HG03039 (cell line): ENCODE measurements at regions not wholly inside any gene's neighbourhood (a gene's known extent, or its start where the extent isn't known, plus 50 kb on each side); places are given as distances from the start of the nearest gene placed in this dataset.
"Not testable (repeated sequence)": the region's sequence is repeated elsewhere in the genome, so short reads cannot be mapped to it uniquely, and the experiment has no call there.

Experiments used
- ATAC-seq: cut with Tn5 transposase; IDR thresholded peaks from one replicate; pipeline ENCODE4 v1.9.1; 2021; ENCODE audit warnings: mild to moderate bottlenecking, moderate library complexity; ENCODE audit not compliant: unreplicated experiment

GRCh38 chr1:121566346-121566745 lies 381.6 kb downstream of the SRGAP2C start:
- ATAC-seq, result no peak

- no peak for ATAC-seq
These were observed 384.7 kb downstream of the SRGAP2C start for GRCh38 chr1:121569428-121569827.

- ATAC-seq, result not testable (repeated sequence)
These were observed 389.2 kb downstream of the SRGAP2C start for GRCh38 chr1:121573881-121574504.

DNA sequence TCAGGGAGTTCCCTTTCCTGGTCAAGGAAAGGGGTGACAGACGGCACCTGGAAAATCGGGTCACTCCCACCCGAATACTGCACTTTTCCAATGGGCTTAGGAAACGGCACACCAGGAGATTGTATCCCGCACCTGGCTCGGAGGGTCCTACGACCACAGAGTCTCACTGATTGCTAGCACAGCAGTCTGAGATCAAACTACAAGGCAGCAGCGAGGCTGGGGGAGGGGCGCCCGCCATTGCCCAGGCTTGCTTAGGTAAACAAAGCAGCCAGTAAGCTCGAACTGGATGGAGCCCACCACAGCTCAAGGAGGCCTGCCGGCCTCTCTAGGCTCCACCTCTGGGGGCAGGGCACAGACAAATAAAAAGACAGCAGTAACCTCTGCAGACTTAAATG lies 389.7 kb downstream of the SRGAP2C start:
- ATAC-seq, result not testable (repeated sequence)

DNA sequence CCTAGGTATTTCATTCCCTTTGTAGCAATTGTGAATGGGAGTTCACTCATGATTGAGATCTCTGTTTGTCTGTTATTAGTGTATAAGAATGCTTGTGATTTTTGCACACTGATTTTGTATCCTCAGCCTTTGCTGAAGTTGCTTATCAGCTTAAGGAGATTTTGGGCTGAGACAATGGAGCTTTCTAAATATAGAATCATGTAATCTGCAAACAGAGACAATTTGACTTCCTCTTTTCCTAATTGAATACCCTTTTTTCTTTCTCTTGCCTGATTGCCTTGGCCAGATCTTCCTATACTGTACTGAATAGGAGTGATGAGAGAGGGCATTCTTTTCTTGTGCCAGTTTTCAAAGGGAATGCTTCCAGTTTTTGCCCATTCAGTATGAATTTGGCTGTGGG lies 398.1 kb downstream of the SRGAP2C start:
- ATAC-seq, result not testable (repeated sequence)

GRCh38 chr1:121586369-121587229 lies 401.8 kb downstream of the SRGAP2C start:
- no peak for ATAC-seq

DNA sequence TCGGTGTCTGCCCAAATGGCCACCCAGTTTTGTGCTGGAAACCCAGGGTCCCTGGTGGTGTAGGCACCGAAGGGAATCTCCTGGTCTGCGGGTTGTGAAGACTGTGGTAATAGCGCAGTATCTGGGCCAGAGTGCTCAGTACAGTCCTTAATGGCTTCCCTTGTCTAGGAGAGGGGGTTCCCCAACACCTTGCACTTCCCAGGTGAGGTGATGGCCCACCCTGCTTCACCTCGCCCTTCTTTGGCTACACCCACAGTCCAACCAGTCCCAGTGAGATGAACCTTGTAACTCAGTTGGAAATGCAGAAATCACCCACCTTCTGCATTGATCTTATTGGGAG lies 402.4 kb downstream of the SRGAP2C start:
- ATAC-seq, result no peak

- no peak for ATAC-seq
These were observed 403.0 kb downstream of the SRGAP2C start for GRCh38 chr1:121587777-121588176.

GRCh38 chr1:121594096-121594495 lies 409.3 kb downstream of the SRGAP2C start:
- no peak for ATAC-seq

GRCh38 chr1:121595089-121595488 lies 410.3 kb downstream of the SRGAP2C start:
- no peak for ATAC-seq

DNA sequence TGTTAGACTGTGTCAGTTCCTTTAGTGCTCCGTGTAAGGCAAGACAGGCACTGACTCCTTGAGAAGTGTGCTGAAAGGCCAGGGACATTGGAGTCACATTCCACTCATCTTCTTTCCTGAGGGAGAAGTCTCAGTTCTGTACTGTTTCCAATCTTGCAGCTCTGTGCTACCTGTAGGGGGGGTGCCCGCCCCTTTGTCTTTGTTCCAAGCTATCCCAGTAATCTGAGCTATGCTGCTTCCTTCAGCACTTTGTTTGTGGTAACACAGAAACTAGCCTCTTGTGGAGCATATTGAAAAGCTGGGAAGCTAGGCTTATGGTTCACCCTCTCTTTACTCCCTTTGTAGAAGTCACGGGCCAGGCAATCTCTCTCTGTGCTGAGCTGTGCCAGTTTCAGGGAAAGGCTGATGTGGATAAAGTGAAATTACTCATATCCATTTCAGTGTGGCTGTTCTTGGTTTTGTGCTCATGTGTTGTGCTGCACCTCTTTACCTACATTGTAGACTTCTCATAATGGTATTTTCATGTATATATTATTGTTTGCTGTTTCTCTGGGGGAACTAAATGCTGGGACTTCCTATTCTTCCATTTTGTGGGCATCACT lies 420.2 kb downstream of the SRGAP2C start:
- ATAC-seq, result not testable (repeated sequence)

DNA sequence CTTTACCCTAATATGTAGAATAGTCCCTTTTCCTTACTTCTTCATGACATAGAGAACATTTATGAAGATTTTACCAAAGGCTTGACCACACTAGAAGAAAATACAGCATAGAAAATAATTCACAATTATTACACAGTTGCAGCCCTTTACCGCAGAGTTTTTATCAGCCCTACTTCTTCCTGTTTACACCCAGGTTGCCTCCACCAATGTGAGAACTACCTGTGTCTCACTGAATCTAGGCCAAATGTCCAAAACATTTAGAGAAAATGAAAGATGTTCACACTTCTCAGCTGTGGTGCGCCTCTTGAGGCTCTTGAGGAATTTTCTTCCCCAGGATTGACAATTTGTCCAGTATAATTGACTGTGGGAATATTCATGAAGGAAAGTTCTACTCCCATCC lies 422.7 kb downstream of the SRGAP2C start:
- ATAC-seq, result not testable (repeated sequence)
